DMS53 treated with DMSO at 0.1 percent for 48 hours (cell line): ENCODE measurements at regions not wholly inside any gene's neighbourhood (a gene's known extent, or its start where the extent isn't known, plus 50 kb on each side); places are given as distances from the start of the nearest gene placed in this dataset.

Source experiments
- DNase-seq: peaks from one replicate; lab custom pipeline; 2025; ENCODE audit not compliant: unreplicated experiment; lab: John Stamatoyannopoulos, UW

- DNase-seq = no peak
Measured at GRCh38 chr16:13291591-13292333, 390.4 kb downstream of the SHISA9 start.

DNA sequence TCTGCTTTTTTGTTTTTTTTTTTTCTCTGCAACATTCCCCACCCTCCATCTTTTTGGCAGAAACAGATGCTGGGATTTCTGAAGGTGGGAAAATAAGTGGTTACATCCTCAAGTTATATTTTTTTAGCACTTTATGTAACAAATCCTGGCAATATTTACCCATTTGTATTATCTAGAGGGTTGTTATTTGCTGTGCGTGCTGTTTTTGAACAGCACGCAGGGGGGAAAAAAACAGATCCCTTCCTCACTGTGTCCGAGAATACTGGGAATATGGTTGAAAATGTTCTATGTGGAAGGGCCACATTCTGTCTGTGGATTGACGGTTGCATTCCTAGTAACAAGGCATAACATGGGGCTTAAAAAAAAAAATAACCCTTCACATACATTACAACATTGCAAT lies 394.8 kb downstream of the SHISA9 start:
- no peak for DNase-seq

GRCh38 chr16:13298666-13299065 lies 397.3 kb downstream of the SHISA9 start:
- DNase-seq = no peak

DNA sequence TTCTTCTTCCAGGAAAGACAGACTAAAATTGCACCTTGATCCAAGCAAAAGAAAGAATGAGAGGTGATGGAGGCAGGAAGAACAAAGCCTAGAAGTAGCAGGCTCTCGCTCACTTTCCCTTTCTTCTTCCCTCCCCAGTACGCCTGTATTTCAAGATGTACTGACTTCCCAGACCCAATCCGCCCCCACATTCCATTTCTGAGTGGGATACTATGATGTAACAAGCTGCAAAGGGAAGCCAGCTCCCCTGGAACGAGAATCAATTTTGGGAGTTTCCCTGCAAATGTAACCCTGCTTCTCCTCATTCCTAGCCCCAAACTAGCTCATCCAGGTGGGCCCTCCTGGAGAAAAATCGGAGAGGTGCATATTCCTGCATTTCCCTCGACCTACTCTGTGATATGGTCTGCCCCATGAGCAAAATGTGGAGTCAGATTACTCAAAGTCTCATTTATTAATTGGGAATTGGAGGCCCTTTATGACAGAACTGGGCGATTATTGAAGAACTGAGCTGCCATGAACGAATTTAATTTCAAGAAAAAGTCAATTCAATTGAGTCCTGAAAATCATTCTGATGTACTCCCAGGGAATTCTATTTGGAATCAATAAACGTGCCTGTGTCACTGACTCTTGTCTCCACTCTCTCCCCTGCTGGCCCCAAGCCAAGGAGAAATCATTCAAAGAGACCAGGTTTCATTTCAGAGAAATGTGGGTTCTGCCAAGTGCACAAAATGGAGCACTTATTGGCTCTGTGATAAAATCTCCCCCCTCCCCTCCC lies 398.9 kb downstream of the SHISA9 start:
- DNase-seq = no peak

GRCh38 chr16:13305019-13305755 lies 403.8 kb downstream of the SHISA9 start:
- DNase-seq = no peak

- no peak for DNase-seq
Measured at GRCh38 chr16:13306161-13306995, 405.0 kb downstream of the SHISA9 start.

- DNase-seq = no peak
Measured at GRCh38 chr16:13307255-13307654, 405.9 kb downstream of the SHISA9 start.

GRCh38 chr16:13307851-13308250 lies 406.5 kb downstream of the SHISA9 start:
- no peak for DNase-seq

DNA sequence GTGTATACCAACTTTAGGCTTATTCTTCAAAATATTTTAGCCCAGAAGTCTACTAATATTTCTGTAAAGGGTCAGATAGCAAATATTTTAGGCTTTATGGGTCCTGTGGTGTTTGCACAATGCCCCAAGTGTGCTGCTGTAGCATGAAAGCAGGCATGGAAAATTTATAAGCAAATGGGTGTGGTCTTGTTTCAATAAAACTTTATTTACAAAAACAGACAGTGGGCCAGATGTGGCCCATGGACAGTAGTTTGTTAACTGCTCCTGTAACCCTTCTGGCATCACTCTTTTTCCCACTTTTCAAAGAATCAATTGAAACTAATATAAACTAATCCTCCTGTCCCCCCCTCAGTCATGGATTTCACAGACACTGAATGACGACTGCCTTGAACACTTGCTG lies 410.7 kb downstream of the SHISA9 start:
- no peak for DNase-seq

DNA sequence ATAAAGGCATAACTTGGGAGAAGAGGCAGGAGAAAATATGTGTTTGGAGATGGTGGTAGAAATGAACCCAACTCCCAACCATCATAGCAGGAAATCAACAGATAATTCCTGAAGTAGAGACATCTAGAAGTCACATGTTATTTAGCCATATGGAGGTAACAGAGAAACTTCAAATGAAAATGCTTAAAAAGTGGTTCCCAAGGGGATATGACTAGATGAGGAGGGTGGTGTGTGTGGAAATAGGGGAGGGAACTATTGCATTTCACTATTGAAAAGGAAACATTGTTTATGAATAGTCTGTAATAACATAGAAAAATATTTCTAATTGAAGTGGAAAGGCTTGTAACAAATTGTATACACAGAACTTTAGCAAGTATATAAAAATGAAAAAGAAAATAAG lies 412.0 kb downstream of the SHISA9 start:
- DNase-seq = no peak

GRCh38 chr16:13314633-13315032 lies 413.2 kb downstream of the SHISA9 start:
- no peak for DNase-seq

GRCh38 chr16:13315642-13316427 lies 414.4 kb downstream of the SHISA9 start:
- DNase-seq = no peak

DNA sequence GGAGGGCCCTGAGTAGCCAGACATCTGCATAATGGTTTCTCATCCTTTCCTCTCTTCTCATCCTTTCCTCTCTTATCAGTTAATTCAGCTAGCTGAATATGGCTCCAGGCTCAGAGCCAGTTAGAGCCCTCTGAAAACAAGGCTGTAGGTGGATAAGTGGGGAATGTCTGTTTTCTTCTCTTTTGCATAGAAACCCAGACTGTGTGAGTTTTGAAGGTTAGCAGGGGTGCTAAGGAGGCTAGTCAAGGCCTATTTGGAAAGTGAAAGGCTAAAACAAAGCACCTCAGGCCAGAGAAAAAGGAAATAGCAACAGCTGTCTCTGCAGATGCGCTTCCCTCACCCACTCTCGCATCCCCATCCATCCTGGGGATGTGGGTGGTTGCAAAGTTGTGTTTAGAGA lies 420.9 kb downstream of the SHISA9 start:
- no peak for DNase-seq

DNA sequence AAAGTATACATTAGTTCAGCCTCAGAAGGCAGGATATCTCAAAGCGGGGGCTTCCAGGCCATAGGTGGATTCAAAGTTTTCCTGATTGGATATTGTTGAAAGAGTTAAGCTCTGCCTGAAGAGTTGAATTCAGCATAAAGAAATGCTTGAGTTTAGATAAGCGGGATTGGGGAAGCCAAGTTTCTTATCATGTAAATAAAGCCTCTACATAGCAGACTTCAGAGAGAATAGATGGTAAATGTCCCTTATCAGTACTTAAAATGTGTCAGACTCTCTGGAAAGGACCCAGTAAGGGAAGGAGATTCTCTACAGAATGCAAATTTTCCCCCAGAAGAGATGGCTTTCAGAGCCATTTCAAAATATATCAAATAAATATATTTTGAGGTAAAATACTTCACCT lies 423.5 kb downstream of the SHISA9 start:
- no peak for DNase-seq

DNA sequence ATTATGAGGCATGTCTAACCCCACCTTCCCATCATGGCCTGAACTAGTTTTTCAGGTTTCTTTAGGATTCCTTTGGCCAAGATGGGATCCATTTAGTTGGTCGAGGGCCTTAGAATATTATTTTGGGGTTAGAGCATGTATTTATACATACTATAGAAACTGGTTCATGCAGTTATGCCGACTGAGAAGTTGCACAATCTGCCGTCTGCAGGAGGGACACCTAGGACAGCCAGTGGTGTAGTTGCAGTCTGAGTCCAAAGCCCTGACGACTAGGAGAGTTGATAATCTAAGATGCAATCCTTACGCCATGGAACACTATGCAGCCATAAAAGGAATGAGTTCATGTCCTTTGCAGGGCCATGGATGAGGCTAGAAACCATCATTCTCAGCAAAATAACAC lies 424.0 kb downstream of the SHISA9 start:
- no peak for DNase-seq

GRCh38 chr16:13331918-13332317 lies 430.5 kb downstream of the SHISA9 start:
- no peak for DNase-seq

DNA sequence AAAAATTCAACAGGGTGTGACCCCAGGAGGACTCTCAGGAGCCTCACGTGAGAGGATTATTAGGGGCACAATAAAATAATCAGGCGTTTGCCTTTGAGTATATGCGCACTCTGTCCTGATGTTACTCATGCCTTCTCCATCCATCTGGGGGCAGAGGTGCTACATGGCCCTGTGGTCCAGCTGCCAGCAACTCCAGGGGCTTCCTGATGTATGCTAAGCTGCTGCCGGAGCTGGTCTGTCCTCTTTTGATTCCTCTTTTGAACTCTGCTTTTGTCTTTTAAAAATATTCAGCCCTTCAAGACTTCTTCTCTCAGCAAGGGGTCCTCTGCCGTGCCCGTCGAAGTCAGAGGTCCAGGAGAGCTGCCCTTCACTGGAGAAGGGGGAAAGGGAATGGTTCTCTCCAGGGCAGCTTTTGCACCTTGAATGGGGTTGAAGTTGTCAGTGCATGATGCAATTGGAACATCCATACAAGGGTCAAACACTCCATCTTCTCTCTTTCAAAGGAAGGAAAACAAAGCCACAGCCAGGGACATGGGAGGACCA lies 431.4 kb downstream of the SHISA9 start:
- DNase-seq = no peak

GRCh38 chr16:13333336-13333735 lies 431.9 kb downstream of the SHISA9 start:
- DNase-seq = no peak

DNA sequence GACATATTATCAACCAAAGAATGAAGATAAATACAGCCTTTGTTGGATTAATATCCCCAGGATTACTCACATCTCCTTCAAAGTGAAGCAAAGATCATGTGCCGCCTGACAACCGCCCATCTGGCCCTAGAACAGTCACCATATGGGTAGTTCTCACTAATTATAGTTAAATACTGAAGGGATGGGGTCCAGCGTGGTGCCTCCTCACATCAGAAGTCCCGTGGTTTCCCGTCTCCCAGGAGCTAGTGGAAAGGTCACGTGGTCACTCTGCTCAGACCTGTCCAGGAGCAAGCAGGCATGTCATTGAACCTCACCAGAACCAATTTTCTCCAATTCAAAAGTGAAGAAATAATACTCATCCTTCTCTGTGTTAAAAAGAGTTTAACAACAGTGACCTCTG lies 434.5 kb downstream of the SHISA9 start:
- no peak for DNase-seq

- DNase-seq = no peak
Measured at GRCh38 chr16:13336335-13336734, 434.9 kb downstream of the SHISA9 start.
